ENCODE measurements at regions not wholly inside any gene's neighbourhood (a gene's known extent, or its start where the extent isn't known, plus 50 kb on each side); places are given as distances from the start of the nearest gene placed in this dataset.

DNA sequence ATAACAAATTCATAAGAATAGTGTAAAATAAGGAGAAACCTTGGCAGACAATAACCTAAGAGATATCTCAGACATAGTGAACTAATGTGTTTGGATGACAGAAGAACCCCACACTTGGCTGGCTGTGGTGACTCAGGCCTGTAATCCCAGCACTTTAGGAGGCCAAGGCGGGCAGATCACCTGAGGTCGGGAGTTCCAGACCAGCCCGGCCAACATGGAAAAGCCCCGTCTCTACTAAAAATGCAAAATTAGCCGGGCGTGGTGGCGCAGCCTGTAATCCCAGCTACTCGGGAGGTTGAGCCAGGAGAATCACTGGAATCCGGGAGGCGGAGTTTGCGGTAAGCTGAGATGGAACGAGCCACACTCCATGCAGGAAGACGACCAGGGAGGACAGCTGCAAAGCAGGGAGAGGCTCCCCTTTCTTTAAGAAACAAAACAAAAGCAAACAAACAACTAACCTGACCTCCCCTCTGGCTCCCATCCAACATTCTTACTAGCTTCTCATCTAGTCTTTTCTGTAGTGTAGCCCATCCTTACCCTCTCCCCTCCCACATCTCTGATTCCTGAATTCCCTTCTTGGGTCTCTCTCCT, 84.2 kb downstream of the ZNF280B start:
- H3K27ac ChIP-seq (ENCODE audit: poor library complexity, severe bottlenecking): no peak overlapping the region
- ATAC-seq (ENCODE audit: low read depth) (no peak), DNase-seq (ENCODE audit: low spot score) (no peak)
- H3K4me3 ChIP-seq (ENCODE audit: severe bottlenecking): no peak overlapping the region
- peaks cover 35% of the 10 kb centered on the region for H3K27me3 ChIP-seq (ENCODE audit: insufficient read depth, poor library complexity, severe bottlenecking)
- peaks cover 11% of the 10 kb centered on the region for H3K9me3 ChIP-seq (ENCODE audit: severe bottlenecking)
- TF ChIP-seq, protein P1, sequence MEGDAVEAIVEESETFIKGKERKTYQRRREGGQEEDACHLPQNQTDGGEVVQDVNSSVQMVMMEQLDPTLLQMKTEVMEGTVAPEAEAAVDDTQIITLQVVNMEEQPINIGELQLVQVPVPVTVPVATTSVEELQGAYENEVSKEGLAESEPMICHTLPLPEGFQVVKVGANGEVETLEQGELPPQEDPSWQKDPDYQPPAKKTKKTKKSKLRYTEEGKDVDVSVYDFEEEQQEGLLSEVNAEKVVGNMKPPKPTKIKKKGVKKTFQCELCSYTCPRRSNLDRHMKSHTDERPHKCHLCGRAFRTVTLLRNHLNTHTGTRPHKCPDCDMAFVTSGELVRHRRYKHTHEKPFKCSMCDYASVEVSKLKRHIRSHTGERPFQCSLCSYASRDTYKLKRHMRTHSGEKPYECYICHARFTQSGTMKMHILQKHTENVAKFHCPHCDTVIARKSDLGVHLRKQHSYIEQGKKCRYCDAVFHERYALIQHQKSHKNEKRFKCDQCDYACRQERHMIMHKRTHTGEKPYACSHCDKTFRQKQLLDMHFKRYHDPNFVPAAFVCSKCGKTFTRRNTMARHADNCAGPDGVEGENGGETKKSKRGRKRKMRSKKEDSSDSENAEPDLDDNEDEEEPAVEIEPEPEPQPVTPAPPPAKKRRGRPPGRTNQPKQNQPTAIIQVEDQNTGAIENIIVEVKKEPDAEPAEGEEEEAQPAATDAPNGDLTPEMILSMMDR (IDR thresholded peaks at IDR 0.05; ENCODE audit: poor library complexity, severe bottlenecking): no peak
- no peaks in the 10 kb centered on the region for H3K4me1 ChIP-seq (ENCODE audit: insufficient read depth, poor library complexity, severe bottlenecking)
- no peaks in the 10 kb centered on the region for H3K36me3 ChIP-seq (ENCODE audit: low read depth)

DNA sequence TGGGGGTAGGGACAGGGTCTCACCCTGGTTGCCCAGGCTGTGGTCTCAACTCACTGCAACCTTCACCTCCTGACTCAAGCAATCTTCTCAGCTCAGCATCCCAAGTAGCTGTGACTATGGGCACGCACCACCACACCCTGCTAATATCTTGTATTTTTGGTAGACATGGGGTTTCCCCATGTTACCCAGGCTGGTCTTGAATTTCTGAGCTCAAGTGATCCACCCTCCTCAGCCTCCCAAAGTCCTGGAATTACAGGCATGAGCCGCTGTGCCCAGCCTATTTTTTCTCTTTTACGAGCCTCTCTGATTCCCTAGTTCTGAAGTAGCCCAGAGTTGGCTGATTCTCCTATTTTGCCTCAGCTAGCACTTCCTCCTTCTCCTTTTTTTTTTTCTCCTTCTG, 83.6 kb downstream of the ZNF280B start:
- DNase-seq (ENCODE audit: low spot score) (no peak), ATAC-seq (ENCODE audit: low read depth) (no peak)
- H3K27me3 ChIP-seq (ENCODE audit: insufficient read depth, poor library complexity, severe bottlenecking): peaks cover 29% of the 10 kb centered on the region
- no peaks in the 10 kb centered on the region for H3K36me3 ChIP-seq (ENCODE audit: low read depth)
- TF ChIP-seq, protein P1 (IDR thresholded peaks at IDR 0.05; ENCODE audit: poor library complexity, severe bottlenecking): no peak
- H3K4me3 ChIP-seq (ENCODE audit: severe bottlenecking): no peak overlapping the region
- H3K27ac ChIP-seq (ENCODE audit: poor library complexity, severe bottlenecking): no peak overlapping the region
- H3K4me1 ChIP-seq (ENCODE audit: insufficient read depth, poor library complexity, severe bottlenecking): no peaks in the 10 kb centered on the region
- H3K9me3 ChIP-seq (ENCODE audit: severe bottlenecking): peaks cover 7% of the 10 kb centered on the region

DNA sequence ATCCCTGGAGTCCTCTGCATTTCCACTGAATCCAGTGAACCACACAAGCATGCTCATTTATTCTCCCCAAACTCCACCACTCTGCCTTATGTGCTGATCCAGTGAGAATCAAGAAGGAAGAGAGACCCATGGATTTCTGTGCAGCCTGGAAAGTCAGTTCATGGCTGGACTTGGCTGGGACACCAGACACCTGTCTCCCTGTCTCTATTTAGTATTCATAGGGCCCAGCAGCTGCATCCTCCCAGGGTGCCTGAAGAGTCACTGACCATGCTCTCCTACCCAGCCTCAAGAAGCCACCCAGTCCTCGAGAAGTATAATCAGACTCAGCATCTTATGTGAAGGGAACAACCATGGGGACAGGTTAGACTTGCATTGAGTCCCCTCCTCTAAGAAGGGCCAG, 83.2 kb downstream of the ZNF280B start:
- TF ChIP-seq, protein P1 (IDR thresholded peaks at IDR 0.05; ENCODE audit: poor library complexity, severe bottlenecking): no peak
- DNase-seq (ENCODE audit: low spot score): no peak
- H3K27ac ChIP-seq (ENCODE audit: poor library complexity, severe bottlenecking): no peak overlapping the region
- H3K36me3 ChIP-seq (ENCODE audit: low read depth): no peaks in the 10 kb centered on the region
- H3K27me3 ChIP-seq (ENCODE audit: insufficient read depth, poor library complexity, severe bottlenecking): peaks cover 25% of the 10 kb centered on the region
- peaks cover 7% of the 10 kb centered on the region for H3K9me3 ChIP-seq (ENCODE audit: severe bottlenecking)
- ATAC-seq (ENCODE audit: low read depth): no peak
- H3K4me1 ChIP-seq (ENCODE audit: insufficient read depth, poor library complexity, severe bottlenecking): no peaks in the 10 kb centered on the region
- no peak overlapping the region for H3K4me3 ChIP-seq (ENCODE audit: severe bottlenecking)

DNA sequence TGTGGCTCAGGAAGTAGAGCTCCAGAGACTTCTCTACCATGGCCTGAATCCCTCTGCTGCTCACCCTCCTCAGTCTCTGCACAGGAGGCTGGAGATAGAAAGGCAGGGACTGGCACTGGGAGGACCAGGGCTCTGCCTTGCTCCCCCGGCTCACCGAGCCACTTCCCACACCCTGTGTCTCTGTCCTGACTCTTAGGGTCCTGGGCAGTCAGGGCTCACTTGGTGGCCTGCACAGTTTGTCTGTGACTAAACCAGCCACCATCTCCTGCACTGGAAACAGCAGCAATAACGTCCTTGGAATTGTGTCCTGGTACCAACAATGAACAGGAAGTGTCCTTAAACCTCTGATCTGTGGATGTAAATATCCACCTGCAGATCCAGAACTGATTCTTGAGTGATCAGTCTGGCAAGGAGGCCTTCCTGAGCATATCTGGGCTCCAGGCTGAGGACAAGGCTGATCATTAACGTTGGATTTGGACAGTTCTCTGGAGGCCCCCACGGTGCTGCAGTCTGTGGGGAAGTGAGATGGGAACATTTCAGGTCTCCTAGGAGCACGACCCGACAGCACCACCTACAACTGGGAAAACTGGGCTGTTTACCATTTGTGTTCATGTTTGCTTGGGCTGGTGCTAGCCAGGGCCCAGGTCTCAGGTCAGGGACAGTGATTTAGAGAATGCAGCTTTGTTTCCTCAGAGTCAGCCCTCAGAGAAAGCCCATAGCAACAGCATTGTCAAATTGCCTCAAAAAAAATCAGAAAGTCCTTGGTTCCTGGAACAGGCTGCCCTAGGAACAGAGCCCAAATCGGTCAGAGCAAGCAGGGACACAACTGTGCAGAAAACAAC, 82.5 kb downstream of the ZNF280B start:
- no peak for ATAC-seq (ENCODE audit: low read depth)
- no peak for DNase-seq (ENCODE audit: low spot score)
- peaks cover 7% of the 10 kb centered on the region for H3K9me3 ChIP-seq (ENCODE audit: severe bottlenecking)
- peaks cover 18% of the 10 kb centered on the region for H3K27me3 ChIP-seq (ENCODE audit: insufficient read depth, poor library complexity, severe bottlenecking)
- H3K4me3 ChIP-seq (ENCODE audit: severe bottlenecking): no peak overlapping the region
- H3K27ac ChIP-seq (ENCODE audit: poor library complexity, severe bottlenecking): no peak overlapping the region
- H3K36me3 ChIP-seq (ENCODE audit: low read depth): no peaks in the 10 kb centered on the region
- no peaks in the 10 kb centered on the region for H3K4me1 ChIP-seq (ENCODE audit: insufficient read depth, poor library complexity, severe bottlenecking)
- TF ChIP-seq, protein P1 (IDR thresholded peaks at IDR 0.05; ENCODE audit: poor library complexity, severe bottlenecking): no peak

All from RWPE2 (cell line).